ENCODE measurements at regions not wholly inside any gene's neighbourhood (a gene's known extent, or its start where the extent isn't known, plus 50 kb on each side); places are given as distances from the start of the nearest gene placed in this dataset.

GRCh38 chr5:4081466-4081865 lies 485.8 kb downstream of the IRX1 start:
- H3K4me1 ChIP-seq (replicated peaks) = no peaks in the 10 kb centered on the region
- H3K9me3 ChIP-seq = no peaks in the 10 kb centered on the region
- intact Hi-C loops (cut with DNase I) = no loop called here
- no peaks in the 10 kb centered on the region for H3K27me3 ChIP-seq (replicated peaks; ENCODE audit: insufficient read depth)
- H3K4me3 ChIP-seq = no peak overlapping the region
- no peaks in the 10 kb centered on the region for H3K36me3 ChIP-seq
- WGBS = 82% methylated on average over 5 of the region's 5 CpGs
- TF ChIP-seq CTCF (IDR thresholded peaks at IDR 0.05) = no peak
- no peak for TF ChIP-seq POLR2AphosphoS5 (IDR thresholded peaks at IDR 0.05)
- no peak for TF ChIP-seq POLR2A (IDR thresholded peaks at IDR 0.05)
- no peak overlapping the region for H3K27ac ChIP-seq
- no peak for DNase-seq (ENCODE audit: low spot score)

GRCh38 chr5:4082966-4083564 lies 487.4 kb downstream of the IRX1 start:
- 60% methylated on average over 6 of the region's 6 CpGs for WGBS
- no peaks in the 10 kb centered on the region for H3K36me3 ChIP-seq
- DNase-seq (ENCODE audit: low spot score) = no peak
- H3K27me3 ChIP-seq (replicated peaks; ENCODE audit: insufficient read depth) = no peaks in the 10 kb centered on the region
- no peaks in the 10 kb centered on the region for H3K9me3 ChIP-seq
- TF ChIP-seq POLR2A (IDR thresholded peaks at IDR 0.05) = no peak
- TF ChIP-seq POLR2AphosphoS5 (IDR thresholded peaks at IDR 0.05) = no peak
- no peak for TF ChIP-seq CTCF (IDR thresholded peaks at IDR 0.05)
- intact Hi-C loops (cut with DNase I) = no loop called here
- H3K27ac ChIP-seq = no peak overlapping the region
- H3K4me1 ChIP-seq (replicated peaks) = no peaks in the 10 kb centered on the region
- H3K4me3 ChIP-seq = no peak overlapping the region

GRCh38 chr5:4083591-4084337 lies 488.1 kb downstream of the IRX1 start:
- no peak for TF ChIP-seq CTCF (IDR thresholded peaks at IDR 0.05)
- TF ChIP-seq POLR2AphosphoS5 (IDR thresholded peaks at IDR 0.05) = no peak
- no peak for TF ChIP-seq POLR2A (IDR thresholded peaks at IDR 0.05)
- no peak for DNase-seq (ENCODE audit: low spot score)
- no peak overlapping the region for H3K4me3 ChIP-seq
- H3K27me3 ChIP-seq (replicated peaks; ENCODE audit: insufficient read depth) = no peaks in the 10 kb centered on the region
- no peak overlapping the region for H3K27ac ChIP-seq
- H3K9me3 ChIP-seq = no peaks in the 10 kb centered on the region
- H3K4me1 ChIP-seq (replicated peaks) = no peaks in the 10 kb centered on the region
- intact Hi-C loops (cut with DNase I) = no loop called here
- no peaks in the 10 kb centered on the region for H3K36me3 ChIP-seq
- 83% methylated on average over 13 of the region's 13 CpGs for WGBS

GRCh38 chr5:4086081-4086480 lies 490.4 kb downstream of the IRX1 start:
- no peaks in the 10 kb centered on the region for H3K9me3 ChIP-seq
- H3K36me3 ChIP-seq = no peaks in the 10 kb centered on the region
- no peak overlapping the region for H3K4me3 ChIP-seq
- no peaks in the 10 kb centered on the region for H3K4me1 ChIP-seq (replicated peaks)
- no peak overlapping the region for H3K27ac ChIP-seq
- DNase-seq (ENCODE audit: low spot score) = no peak
- no peaks in the 10 kb centered on the region for H3K27me3 ChIP-seq (replicated peaks; ENCODE audit: insufficient read depth)
- TF ChIP-seq CTCF (IDR thresholded peaks at IDR 0.05) (no peak), POLR2A (IDR thresholded peaks at IDR 0.05) (no peak), POLR2AphosphoS5 (IDR thresholded peaks at IDR 0.05) (no peak)
- intact Hi-C loops (cut with DNase I) = no loop called here
- 90% methylated on average over 4 of the region's 4 CpGs for WGBS

GRCh38 chr5:4087110-4087509 lies 491.5 kb downstream of the IRX1 start:
- Histone ChIP-seq H3K27me3 (replicated peaks; ENCODE audit: insufficient read depth) (no peaks in the 10 kb centered on the region), H3K4me1 (replicated peaks) (no peaks in the 10 kb centered on the region), H3K36me3 (no peaks in the 10 kb centered on the region), H3K9me3 (no peaks in the 10 kb centered on the region), H3K27ac (no peak overlapping the region), H3K4me3 (no peak overlapping the region)
- no peak for TF ChIP-seq POLR2A (IDR thresholded peaks at IDR 0.05)
- no peak for TF ChIP-seq CTCF (IDR thresholded peaks at IDR 0.05)
- no peak for TF ChIP-seq POLR2AphosphoS5 (IDR thresholded peaks at IDR 0.05)
- 85% methylated on average over 8 of the region's 8 CpGs for WGBS
- intact Hi-C loops (cut with DNase I) = no loop called here
- no peak for DNase-seq (ENCODE audit: low spot score)

Measured in prostate gland (tissue), 2 donors.